Stimulated activated CD4-positive, alpha-beta T cell treated with anti-CD3 and anti-CD28 coated beads, Interleukin-12 subunit alpha, Interleukin-12 subunit beta, amount 100 ng/mL, for 48 hours (primary cell): ENCODE measurements at regions not wholly inside any gene's neighbourhood (a gene's known extent, or its start where the extent isn't known, plus 50 kb on each side); places are given as distances from the start of the nearest gene placed in this dataset.

Experiments
- DNase-seq, 3 donors: peaks; one replicate each; pipeline ENCODE4 v3.0.0-alpha.2; 2020; ENCODE audit warnings: low read depth in 2 of 3, low spot score in 1 of 3

DNA sequence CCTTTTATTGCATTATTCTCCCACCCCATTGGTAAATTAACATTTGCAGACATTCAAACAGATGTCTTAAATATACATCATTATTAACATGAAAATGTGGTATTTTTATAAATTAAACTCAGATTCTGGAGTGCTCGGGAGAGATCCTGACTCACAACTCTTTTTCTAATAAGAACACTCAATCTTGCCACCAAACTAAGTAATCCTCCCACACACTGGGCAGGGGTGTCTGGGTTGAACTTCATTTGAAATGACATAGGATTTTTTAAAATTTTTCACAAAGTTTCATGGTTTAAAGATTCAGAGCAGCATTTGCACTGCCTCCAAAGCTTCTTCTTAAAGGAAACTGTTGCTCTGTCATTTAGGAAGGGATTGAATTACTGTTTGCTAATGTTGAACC, 754.3 kb downstream of the MECOM start:
- DNase-seq: no peak

DNA sequence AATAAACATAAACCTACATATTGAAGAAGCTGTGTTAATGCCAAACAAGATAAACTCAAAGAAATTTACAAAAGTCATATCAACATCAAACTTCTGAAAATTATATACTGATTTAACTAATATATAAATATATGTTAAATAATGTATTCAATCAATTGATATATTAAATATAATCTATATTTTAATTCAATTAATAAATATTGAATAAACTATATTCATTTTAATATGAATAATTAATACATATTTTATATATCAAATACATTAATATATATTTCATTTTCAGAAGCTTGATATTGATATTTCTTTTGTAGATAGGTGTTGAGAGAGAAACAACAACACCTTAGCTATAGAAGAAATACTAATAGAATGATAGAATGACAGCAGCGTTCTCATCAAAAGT, 768.1 kb downstream of the MECOM start:
- no peak for DNase-seq

DNA sequence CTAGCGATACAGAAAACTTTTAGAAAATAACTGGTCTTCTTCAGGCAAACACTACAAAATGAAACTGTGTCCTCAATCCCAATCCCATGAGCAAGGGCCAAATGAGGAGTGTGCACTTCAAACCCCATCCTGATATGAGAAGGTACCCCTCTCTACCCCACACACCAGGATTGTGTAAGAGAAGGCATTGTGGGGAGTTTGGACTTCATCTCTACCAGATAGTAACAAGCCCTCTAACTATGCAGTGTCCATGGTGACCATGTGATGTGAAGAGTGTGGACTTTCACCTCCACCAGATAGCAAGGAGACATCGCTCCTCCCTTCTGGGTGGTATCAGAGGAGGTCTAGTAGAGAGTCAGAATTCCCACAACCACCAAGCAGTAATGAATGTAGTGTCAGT, 769.3 kb downstream of the MECOM start:
- DNase-seq: no peak

DNA sequence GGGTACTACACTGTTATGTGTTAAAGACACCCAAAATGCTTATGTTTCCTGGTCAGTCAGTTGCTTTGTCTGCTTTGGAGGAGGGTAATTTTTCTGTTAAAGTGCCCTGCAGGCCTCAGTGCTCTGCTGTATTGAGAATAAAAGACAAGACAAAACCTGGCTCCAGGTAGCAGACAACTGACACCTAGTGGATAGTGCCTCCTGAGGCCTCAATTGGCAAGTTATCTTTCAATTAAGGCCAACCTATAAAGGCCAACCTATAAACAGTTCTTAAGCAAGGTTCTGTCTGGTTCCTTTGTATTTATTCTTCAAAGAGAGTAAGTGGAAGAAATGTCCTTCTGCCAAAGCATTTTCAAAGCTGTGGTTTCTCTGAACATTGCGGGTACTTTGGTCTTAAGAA, 773.8 kb downstream of the MECOM start:
- no peak for DNase-seq

DNA sequence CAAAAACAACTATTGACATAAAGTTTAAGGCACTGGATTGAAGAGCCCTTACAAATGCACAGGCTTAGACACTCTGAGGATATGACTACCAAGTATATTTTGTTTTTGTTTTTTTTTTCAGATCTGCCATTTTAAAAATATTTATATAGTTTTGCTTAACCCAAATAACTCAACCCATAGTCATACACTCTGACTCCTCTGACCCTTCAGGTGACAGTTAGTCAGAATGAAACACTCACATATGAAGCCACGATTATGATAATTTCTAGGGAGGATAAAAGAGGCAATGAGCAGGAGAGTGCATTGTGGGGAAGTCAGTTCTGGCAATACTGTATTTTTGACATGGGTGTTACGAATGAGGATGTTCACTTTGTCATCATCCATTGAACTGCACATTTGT, 774.7 kb downstream of the MECOM start:
- DNase-seq: no peak

DNA sequence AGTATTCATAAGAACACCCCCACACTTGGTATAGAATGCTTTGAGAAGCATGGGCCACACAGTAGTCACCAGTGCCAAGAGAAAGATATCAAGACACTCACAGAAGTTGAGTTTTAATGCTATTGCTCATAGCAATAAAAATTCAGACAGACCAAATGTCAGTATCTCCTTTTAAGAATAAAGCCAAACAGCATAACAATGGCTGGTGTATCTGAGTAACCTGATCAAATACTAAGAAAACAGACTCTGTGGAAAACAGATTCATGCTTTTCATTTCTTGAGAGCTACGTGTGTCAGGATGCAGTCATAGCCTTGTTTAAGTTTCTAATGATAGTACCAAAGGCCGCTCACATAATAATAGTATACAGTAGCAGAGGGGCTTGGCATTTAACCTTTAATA, 778.5 kb downstream of the MECOM start:
- no peak for DNase-seq

DNA sequence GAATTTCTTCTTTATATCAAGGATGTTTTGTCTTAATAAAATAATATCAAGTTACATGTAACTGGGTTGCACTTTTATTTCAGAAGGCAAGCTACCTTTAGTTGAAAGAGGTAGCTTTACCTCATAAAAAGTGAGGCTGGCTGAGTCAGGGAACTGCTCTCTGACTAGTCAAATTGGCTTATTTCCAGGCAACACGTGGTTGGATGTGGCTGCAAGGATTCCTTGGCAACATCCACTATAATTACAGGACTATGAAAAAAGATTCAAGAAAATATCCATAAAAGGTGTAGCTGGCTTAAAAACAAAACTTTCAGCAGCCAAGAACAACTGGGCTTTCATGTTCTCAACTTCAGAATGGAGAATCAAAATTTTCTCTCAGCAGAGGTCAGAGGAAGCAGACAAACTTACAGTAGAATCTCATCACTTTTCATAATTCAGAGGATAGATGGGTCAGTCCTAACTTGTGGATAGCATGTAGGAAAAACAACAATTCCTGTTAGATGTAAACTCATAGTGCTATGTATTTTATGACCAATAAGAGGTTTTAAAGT, 779.1 kb downstream of the MECOM start:
- no peak for DNase-seq

DNA sequence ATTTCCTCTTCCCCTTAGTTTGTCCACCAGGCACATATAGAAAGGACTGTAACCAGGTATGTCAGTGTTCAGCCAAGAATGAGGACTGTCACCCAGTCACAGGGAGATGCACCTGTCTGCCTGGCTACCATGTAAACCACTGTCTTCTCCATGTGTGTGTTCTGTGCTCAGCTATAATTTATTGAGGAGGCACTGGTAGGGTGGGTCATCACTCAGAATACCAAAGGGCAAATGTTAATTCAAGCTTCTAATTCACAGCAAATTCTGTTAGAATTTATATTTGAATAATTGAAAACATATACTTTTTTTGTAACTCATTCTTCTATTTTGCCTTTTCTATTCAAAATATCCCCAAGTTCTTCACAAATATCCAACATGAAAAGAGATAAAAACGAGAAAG, 780.4 kb downstream of the MECOM start:
- DNase-seq: no peak

DNA sequence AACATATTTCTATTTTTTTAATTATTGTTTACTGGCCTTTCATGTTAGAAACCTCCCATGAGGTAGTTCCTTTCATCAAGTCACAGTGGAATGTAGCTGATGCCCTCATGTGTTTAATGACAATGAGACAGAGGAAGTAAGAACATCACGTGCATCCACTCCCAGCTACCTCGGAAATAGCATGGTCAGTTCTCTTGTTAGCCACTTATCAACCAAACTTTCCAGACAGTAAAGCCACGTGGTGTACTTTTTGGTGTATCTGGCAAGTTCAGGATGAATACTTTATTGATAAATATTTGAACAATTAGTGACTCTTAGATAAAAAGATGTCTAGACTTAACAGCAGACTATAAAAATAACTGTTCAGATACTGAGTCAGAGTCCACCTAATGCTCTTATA, 781.7 kb downstream of the MECOM start:
- no peak for DNase-seq

DNA sequence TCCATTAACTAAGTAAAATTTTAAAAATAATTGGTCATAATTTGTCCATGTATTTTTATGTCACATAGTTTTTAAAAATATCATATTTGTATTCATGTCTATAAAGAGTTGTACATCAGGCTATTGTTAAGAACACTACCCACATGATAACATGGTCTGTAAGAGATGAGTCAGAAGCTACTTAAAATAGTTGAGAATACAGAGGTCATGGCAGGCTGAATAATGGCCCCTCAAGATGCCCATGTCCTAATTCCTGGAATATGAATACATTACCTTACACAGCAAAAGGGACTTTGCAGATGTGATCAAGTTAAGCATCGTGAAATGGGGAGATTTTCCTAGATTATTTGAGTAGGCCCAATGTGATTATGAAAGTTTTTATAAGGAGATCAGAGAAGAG, 782.9 kb upstream of the GOLIM4 start:
- DNase-seq: no peak

DNA sequence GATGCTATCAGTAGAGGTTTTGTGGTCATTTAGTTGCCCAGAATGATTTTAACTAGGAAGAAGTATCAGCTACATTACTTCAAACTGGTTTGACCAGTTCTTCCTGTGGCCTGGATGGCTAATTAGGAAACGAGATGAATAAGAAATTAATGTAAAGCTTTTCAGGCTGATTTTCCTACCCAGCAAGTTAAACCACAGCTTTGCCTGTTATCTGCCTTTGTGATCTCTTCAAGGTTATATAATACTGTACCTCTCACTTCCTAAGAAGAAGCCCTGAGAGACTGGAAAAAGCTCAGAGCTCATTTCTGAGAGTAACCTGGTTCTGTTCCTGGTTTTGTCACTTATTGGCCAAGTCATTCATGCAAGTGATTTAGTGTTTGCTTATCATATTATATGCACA, 782.2 kb upstream of the GOLIM4 start:
- no peak for DNase-seq

DNA sequence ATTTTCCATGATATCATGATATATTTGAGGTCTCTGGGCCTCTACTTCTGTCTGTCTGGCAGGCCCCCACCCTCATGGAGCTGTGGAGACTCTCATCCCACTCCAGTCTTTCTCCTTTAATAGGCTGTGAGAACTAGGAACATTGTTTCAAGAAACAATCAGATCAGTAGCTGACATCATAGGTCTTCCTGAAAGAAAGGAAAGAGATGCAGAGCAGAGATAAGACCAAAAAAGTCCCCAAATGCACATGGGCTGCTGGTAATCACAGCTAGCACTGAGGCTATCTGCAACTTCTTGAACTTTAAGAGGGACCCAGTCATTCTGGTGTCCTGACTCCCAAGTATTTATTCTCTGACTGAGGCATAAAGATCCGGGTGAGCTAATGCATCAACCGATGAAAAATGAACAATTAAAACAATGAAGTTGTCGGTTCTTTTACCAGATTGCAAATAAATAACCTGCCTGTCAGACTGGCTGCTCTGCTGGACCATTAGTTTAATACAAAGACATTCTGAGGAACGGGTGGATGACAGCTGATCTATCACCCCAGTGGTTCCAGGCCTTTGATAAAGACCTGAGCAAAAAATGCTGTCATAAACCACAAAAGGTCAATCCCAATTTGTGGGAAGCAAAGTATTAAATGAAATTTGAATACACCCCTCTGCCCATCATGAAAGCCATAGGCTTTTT, 780.8 kb upstream of the GOLIM4 start:
- no peak for DNase-seq

DNA sequence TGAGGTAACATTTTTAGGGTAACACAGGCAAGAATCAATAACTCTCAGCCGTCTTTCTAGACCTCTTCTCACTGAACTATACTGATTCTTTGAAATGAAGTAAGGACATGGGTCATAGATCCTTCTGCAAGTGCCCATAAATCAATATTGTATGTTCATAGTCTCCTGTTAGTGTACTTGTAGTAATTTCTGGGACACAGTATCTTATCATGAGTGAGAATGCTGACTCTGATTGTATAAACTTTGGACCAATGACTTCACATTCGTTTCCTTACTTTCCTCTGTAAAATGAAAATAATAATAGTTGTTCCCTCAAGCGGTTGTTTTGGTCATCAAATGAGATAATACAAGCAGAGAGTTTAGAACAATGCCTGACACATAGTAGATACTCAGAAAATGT, 777.1 kb upstream of the GOLIM4 start:
- no peak for DNase-seq

DNA sequence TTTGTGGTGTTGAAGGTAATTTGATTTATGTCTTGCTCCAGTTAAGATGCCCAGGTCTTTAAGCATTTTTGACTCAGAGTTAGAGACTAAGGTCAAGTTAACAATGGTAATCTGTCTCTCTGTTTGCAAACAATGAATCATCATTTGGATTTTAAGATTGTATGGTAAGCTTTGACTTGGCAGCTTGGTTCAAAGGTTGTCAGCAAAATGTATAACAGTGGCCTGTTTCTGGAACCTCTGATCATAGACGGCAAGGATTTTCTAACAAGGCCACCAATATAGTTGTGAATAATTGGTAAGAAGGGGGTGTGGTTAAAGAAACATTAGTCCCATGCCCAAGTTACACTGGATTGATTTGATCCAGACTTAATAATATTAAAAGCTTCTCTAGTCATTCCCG, 775.2 kb upstream of the GOLIM4 start:
- no peak for DNase-seq

DNA sequence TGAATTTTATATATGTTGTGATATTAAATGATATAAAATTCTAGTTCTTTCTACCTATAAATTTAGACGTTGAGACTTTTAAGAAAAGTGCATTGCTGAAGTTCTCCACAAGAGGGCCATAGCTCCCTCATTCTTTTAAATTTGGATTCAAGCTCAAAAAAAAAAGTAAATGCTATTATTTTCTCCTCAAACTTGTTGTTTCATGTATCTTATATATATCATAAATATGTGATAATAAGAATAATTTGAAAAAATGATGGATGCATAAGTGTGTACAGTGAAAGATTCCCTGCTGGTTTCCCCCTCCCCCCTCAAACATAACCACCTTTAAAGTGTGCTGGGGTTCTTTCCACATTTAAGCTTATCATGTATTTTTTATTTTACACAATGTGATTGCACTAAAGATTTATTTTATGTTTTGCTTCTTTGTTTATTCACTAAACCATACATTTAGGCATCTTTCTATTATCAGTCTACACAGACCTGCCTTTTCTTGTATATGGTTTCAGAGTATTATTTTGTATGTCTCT, 769.4 kb upstream of the GOLIM4 start:
- DNase-seq: peak in 1 of 3 donors; percentile 6

DNA sequence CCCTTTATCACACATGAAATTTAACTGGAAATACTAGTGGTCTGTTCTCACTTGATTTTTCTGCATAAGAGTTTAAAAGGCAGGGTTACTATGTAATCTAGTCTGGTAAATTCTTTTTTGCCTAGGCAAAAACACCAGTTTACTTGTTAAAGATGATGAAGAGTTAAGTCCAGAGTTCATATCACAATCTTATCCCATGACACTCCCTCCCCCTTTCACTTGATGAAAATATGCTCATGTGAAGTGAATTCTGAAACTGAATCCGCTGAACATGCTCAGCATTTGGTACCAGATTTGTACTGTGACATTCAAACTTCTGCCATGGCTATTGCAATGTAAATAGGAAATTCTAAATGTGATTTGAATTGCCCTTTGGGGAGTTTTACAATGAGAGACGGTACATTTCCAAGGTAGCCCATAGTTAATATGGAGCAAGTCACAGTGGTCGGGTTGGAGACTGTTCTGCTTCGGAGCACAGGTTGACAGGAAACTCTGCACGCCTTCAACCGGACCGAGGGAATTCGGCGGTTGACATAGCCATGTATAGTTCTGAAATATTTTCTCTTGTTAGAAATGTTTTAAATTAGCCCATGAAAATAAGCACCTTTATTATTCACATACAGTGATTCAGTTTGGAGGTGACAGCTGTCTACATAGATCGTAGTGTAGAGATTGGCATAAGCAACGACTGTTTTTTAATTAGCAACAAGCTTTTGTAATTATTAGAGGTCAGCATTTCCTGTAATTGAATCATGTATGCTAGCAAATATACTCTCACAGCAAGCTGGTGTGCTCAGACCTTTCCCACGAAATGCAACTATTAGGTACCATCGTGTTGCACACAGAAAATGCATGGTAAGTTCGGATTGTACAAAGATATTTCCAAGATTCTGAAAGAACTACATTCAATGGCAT, 768.6 kb upstream of the GOLIM4 start:
- DNase-seq: no peak

DNA sequence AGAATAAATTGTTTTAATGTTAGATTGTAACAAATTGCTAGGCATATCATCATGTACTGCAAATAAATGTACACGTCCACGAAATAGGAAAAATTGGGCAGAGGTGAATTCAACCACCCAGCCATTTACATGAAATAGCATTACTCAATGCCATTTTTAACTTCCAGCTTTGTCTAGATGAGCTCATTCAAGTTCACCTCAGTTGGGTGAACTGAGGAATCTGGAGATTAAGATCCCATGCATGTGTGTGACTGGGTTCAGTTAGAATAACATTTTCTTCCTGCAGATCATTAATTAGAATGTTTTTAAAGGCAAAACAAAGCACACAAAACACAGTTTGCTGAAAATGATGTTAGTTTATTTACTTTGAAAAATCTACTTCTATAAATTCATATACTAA, 767.8 kb upstream of the GOLIM4 start:
- DNase-seq: no peak

DNA sequence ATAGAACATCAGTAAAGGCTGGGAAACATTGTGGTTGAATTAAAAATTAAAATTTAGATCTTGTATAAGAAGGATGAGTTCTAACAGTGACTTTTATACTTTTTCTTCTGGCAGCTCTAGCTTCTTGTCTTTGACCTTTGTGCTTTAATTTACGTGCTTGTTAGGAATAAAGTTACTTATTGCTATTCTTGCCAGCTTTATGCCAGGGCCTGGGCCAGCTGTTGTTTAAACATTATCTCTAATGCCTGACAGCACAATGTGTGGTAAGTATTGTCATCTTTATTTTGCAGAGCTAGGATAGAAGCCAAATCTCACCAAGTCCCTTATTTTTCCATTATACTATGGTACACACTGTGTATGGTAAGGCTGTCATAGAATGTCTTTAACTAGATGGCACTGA, 766.7 kb upstream of the GOLIM4 start:
- no peak for DNase-seq

DNA sequence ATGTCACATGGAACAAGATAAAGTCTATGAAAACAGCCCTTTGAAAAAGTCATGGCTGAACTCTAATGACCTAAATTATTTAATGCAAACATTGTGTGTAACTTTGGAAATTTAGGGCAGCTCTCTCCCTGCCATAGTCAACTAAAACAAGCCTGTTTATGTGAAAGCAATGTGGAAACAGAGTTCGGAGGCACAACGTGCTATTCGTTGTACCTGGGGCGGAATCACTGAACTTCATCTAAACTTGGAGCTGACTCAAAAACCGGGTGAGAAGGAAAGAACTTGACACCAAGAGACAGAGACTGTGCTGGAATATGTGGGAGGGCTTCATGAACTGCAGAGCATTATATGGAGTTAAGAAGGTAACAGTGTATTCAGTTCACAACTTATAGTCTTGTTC, 764.9 kb upstream of the GOLIM4 start:
- no peak for DNase-seq

DNA sequence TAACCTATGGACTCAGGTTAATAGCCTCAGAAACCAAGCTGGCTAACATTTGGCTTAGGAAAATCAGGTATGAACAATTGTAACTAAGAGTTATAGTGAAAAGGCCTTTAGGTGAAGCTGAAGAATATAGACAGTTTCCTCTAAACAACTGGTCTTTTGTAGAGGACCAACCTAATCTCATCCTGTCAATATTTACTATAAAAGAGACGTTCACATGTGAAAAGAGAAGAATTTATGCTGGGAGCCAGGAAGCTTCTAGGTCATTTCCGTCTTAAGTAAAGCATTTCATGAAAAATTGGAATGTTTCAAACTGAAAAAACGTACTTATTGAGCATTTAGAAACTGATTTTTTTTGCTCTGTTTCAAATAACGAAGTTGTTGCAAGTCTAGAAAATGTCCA, 764.3 kb upstream of the GOLIM4 start:
- no peak for DNase-seq

DNA sequence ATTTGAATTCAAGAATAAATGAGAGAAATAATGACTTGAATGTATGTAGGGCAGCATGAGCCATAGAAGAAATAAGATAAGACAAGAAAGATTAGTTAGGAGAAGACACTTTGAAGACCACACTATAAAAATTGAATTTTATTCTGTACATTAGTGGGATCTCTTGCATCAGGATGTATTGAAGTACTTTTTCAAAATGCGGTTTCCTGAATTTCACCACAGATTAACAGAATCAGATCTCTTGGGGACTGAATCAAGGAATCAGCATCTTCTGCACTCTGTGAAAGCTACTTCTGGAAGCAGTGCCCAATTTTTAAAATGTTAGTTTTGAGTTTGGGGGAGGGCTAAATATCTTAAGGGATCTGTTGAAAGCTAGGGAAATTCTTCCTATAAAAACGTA, 763.9 kb upstream of the GOLIM4 start:
- DNase-seq: no peak

DNA sequence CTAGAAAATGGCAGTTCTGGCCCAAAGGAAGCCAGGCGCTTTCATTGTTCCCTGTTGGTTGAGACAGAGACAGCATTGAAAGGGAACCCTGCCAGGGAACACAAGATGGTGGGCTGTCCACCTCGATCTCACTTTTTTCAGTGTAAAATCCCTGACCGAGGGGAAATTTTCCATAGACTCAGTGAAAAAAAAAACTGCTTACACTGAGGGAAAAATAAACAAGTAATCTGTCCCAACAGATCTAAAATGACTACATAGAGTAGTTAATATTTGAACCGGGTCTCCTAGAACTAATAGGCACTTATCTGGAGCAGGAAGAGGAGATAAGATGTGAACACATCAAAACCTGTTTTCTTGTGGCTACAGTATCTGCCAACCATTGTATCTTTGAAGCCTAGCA, 763.4 kb upstream of the GOLIM4 start:
- DNase-seq: no peak
